HL-60 (cell line): ENCODE measurements at regions not wholly inside any gene's neighbourhood (a gene's known extent, or its start where the extent isn't known, plus 50 kb on each side); places are given as distances from the start of the nearest gene placed in this dataset.

Experiments
- CTCF ChIP-seq: IDR thresholded peaks from one replicate; pipeline ENCODE4 v1.5.1; 2011; ENCODE audit warnings: low read length, control low read depth, inconsistent platforms; ENCODE audit not compliant: insufficient read depth
- POLR2AphosphoS5 ChIP-seq: IDR thresholded peaks from 2 replicates; pipeline ENCODE4 v1.6.1; 2012; ENCODE audit warnings: low read depth
- REST ChIP-seq: IDR thresholded peaks from 2 replicates; pipeline ENCODE4 v1.6.1; 2012; ENCODE audit warnings: low read depth; ENCODE audit not compliant: insufficient replicate concordance

GRCh38 chr2:220044383-220044782 lies 417.0 kb downstream of the SLC4A3 start:
- TF ChIP-seq POLR2AphosphoS5 (no peak), CTCF (no peak), REST (no peak)
